ENCODE measurements at regions not wholly inside any gene's neighbourhood (a gene's known extent, or its start where the extent isn't known, plus 50 kb on each side); places are given as distances from the start of the nearest gene placed in this dataset.

- DNase-seq (ENCODE audit: low read depth) (peak; percentile 1), FAIRE-seq (no peak)
- no peak overlapping the region for H3K4me3 ChIP-seq (ENCODE audit: low read depth, low read length)
- TF ChIP-seq CTCF (IDR thresholded peaks at IDR 0.05; ENCODE audit: insufficient read depth, low read length, severe bottlenecking), result no peak
- H3K27me3 ChIP-seq (ENCODE audit: control insufficient read depth, insufficient read depth, low read length), result no peaks in the 10 kb centered on the region
- no peaks in the 10 kb centered on the region for H3K36me3 ChIP-seq (ENCODE audit: control insufficient read depth, insufficient read depth, low read length)
Measured at GRCh38 chr15:29348336-29348914, 78.8 kb upstream of the NSMCE3 start.

GRCh38 chr15:29346998-29347397, 77.4 kb upstream of the NSMCE3 start:
- Histone ChIP-seq H3K4me3 (ENCODE audit: low read depth, low read length) (no peak overlapping the region), H3K36me3 (ENCODE audit: control insufficient read depth, insufficient read depth, low read length) (no peaks in the 10 kb centered on the region), H3K27me3 (ENCODE audit: control insufficient read depth, insufficient read depth, low read length) (no peaks in the 10 kb centered on the region)
- no peak for DNase-seq (ENCODE audit: low read depth)
- no peak for TF ChIP-seq CTCF (IDR thresholded peaks at IDR 0.05; ENCODE audit: insufficient read depth, low read length, severe bottlenecking)
- no peak for FAIRE-seq

GRCh38 chr15:29345549-29346525, 76.2 kb upstream of the NSMCE3 start:
- no peak overlapping the region for H3K4me3 ChIP-seq (ENCODE audit: low read depth, low read length)
- FAIRE-seq (no peak), DNase-seq (ENCODE audit: low read depth) (no peak)
- H3K36me3 ChIP-seq (ENCODE audit: control insufficient read depth, insufficient read depth, low read length), result no peaks in the 10 kb centered on the region
- no peak for TF ChIP-seq CTCF (IDR thresholded peaks at IDR 0.05; ENCODE audit: insufficient read depth, low read length, severe bottlenecking)
- H3K27me3 ChIP-seq (ENCODE audit: control insufficient read depth, insufficient read depth, low read length), result no peaks in the 10 kb centered on the region

GRCh38 chr15:29344474-29344873, 74.9 kb upstream of the NSMCE3 start:
- no peak overlapping the region for H3K4me3 ChIP-seq (ENCODE audit: low read depth, low read length)
- no peak for TF ChIP-seq CTCF (IDR thresholded peaks at IDR 0.05; ENCODE audit: insufficient read depth, low read length, severe bottlenecking)
- H3K27me3 ChIP-seq (ENCODE audit: control insufficient read depth, insufficient read depth, low read length), result no peaks in the 10 kb centered on the region
- H3K36me3 ChIP-seq (ENCODE audit: control insufficient read depth, insufficient read depth, low read length), result no peaks in the 10 kb centered on the region
- no peak for DNase-seq (ENCODE audit: low read depth)
- FAIRE-seq, result no peak

GRCh38 chr15:29343229-29343628, 73.6 kb upstream of the NSMCE3 start:
- Histone ChIP-seq H3K36me3 (ENCODE audit: control insufficient read depth, insufficient read depth, low read length) (no peaks in the 10 kb centered on the region), H3K27me3 (ENCODE audit: control insufficient read depth, insufficient read depth, low read length) (no peaks in the 10 kb centered on the region), H3K4me3 (ENCODE audit: low read depth, low read length) (no peak overlapping the region)
- DNase-seq (ENCODE audit: low read depth), result no peak
- TF ChIP-seq CTCF (IDR thresholded peaks at IDR 0.05; ENCODE audit: insufficient read depth, low read length, severe bottlenecking), result no peak
- no peak for FAIRE-seq
